Breast epithelium (tissue), 4 donors: ENCODE measurements at regions not wholly inside any gene's neighbourhood (a gene's known extent, or its start where the extent isn't known, plus 50 kb on each side); places are given as distances from the start of the nearest gene placed in this dataset.

Experiments
- DNase-seq, 2 donors: peaks; one replicate each; pipeline ENCODE4 v3.0.0-alpha.2; 2019; ENCODE audit warnings: low spot score in 2 of 2
- H3K27ac ChIP-seq, 2 donors: fragments of 200-600 bp; sonication (generic) in 1 of 2; one replicate each; pipeline ENCODE4 v1.5.1; 2016 to 2019; ENCODE audit warnings: mild to moderate bottlenecking in 1 of 2
- H3K27me3 ChIP-seq, 2 donors: fragments of 200-600 bp; sonication (generic) in 1 of 2; one replicate each; pipeline versions ENCODE4 v1.5.1 to v1.6.0; 2017 to 2019; ENCODE audit warnings: control low read depth in 1 of 2, mild to moderate bottlenecking in 1 of 2
- H3K36me3 ChIP-seq: fragments of 200-600 bp; one replicate; pipeline ENCODE4 v1.5.1; 2019
- H3K4me1 ChIP-seq, 2 donors: fragments of 200-600 bp; sonication (generic); one replicate each; pipeline ENCODE4 v1.5.1; 2016 to 2019; ENCODE audit warnings: control low read depth in 1 of 2
- H3K4me3 ChIP-seq, 3 donors: fragments of 200-600 bp; sonication (generic); 1 replicate in 2 of 3; 2 replicates in 1 of 3; pipeline ENCODE4 v1.5.1; 2016 to 2019; ENCODE audit warnings: mild to moderate bottlenecking in 3 of 3, moderate library complexity in 2 of 3
- H3K9me3 ChIP-seq, 2 donors: fragments of 200-600 bp; sonication (generic) in 1 of 2; one replicate each; pipeline ENCODE4 v1.5.1; 2016 to 2019; ENCODE audit warnings: control low read depth in 1 of 2
- CTCF ChIP-seq, 3 donors: fragments of 450-650 bp; IDR thresholded peaks; one replicate each; pipeline ENCODE4 v1.5.1; 2016 to 2017; ENCODE audit warnings: antibody characterized with exemption in 3 of 3, mild to moderate bottlenecking in 3 of 3, moderate library complexity in 3 of 3
- POLR2A ChIP-seq: fragments of 450-650 bp; IDR thresholded peaks from one replicate; pipeline ENCODE4 v1.6.1; 2016; ENCODE audit warnings: antibody characterized with exemption, mild to moderate bottlenecking, moderate library complexity
- POLR2AphosphoS5 ChIP-seq, 3 donors: sonication (generic); formaldehyde crosslinking; IDR thresholded peaks; one replicate each; pipeline ENCODE4 v1.6.1; 2017; ENCODE audit warnings: antibody characterized with exemption in 3 of 3
- intact Hi-C: fragments of 100-400 bp; cut with DNase I; formaldehyde crosslinking; loops from one replicate; pipeline ENCODE4 v1.15.1; 2023; ENCODE audit warnings: low total_unique reads

- intact Hi-C loops, result no loop called here
- Histone ChIP-seq H3K27ac (no peak overlapping the region), H3K36me3 (no peaks in the 10 kb centered on the region), H3K4me1 (no peaks in the 10 kb centered on the region), H3K9me3 (no peaks in the 10 kb centered on the region), H3K4me3 (no peak overlapping the region), H3K27me3 (no peaks in the 10 kb centered on the region)
- no peak for TF ChIP-seq CTCF (IDR thresholded peaks at IDR 0.05)
- no peak for TF ChIP-seq POLR2A
- TF ChIP-seq POLR2AphosphoS5 (IDR thresholded peaks at IDR 0.05), result no peak
- DNase-seq, result no peak
Observed at GRCh38 chr14:85474431-85474830, 55.5 kb upstream of the FLRT2 start.

- intact Hi-C loops, result no loop called here
- Histone ChIP-seq H3K9me3 (no peaks in the 10 kb centered on the region), H3K36me3 (no peaks in the 10 kb centered on the region)
Observed at GRCh38 chr14:85475113-85475512, 54.8 kb upstream of the FLRT2 start.

GRCh38 chr14:85479306-85479705 lies 50.6 kb upstream of the FLRT2 start:
- intact Hi-C loops, result no loop called here
- TF ChIP-seq POLR2AphosphoS5 (IDR thresholded peaks at IDR 0.05) (no peak), POLR2A (no peak), CTCF (IDR thresholded peaks at IDR 0.05) (no peak)
- no peak for DNase-seq
- H3K27ac ChIP-seq, result no peak overlapping the region
- no peak overlapping the region for H3K4me3 ChIP-seq
- no peaks in the 10 kb centered on the region for H3K36me3 ChIP-seq
- H3K27me3 ChIP-seq, result no peaks in the 10 kb centered on the region
- no peaks in the 10 kb centered on the region for H3K4me1 ChIP-seq
- H3K9me3 ChIP-seq, result no peaks in the 10 kb centered on the region

More at GRCh38 chr14:85475113-85475512, 54.8 kb upstream of the FLRT2 start:
- DNase-seq, result no peak
- no peak overlapping the region for H3K27ac ChIP-seq
- no peaks in the 10 kb centered on the region for H3K4me1 ChIP-seq
- TF ChIP-seq POLR2AphosphoS5 (IDR thresholded peaks at IDR 0.05) (no peak), CTCF (IDR thresholded peaks at IDR 0.05) (no peak), POLR2A (no peak)
- no peaks in the 10 kb centered on the region for H3K27me3 ChIP-seq
- H3K4me3 ChIP-seq, result no peak overlapping the region

GRCh38 chr14:85479771-85480170 lies 50.2 kb upstream of the FLRT2 start:
- no peaks in the 10 kb centered on the region for H3K9me3 ChIP-seq
- no peaks in the 10 kb centered on the region for H3K36me3 ChIP-seq
- no peak for TF ChIP-seq CTCF (IDR thresholded peaks at IDR 0.05)
- no peak for TF ChIP-seq POLR2AphosphoS5 (IDR thresholded peaks at IDR 0.05)
- TF ChIP-seq POLR2A, result no peak
- intact Hi-C loops, result no loop called here
- DNase-seq, result no peak
- H3K4me3 ChIP-seq, result no peak overlapping the region
- no peak overlapping the region for H3K27ac ChIP-seq
- H3K27me3 ChIP-seq, result no peaks in the 10 kb centered on the region
- no peaks in the 10 kb centered on the region for H3K4me1 ChIP-seq
